ENCODE measurements at regions not wholly inside any gene's neighbourhood (a gene's known extent, or its start where the extent isn't known, plus 50 kb on each side); places are given as distances from the start of the nearest gene placed in this dataset.

- no peak for TF ChIP-seq CTCF (IDR thresholded peaks at IDR 0.05; ENCODE audit: low read depth, low read length, missing control alignments)
- no peak overlapping the region for H3K4me3 ChIP-seq (ENCODE audit: low read depth, low read length)
- no peak for DNase-seq (ENCODE audit: low read depth)
- in situ Hi-C loops (cut with HindIII; ENCODE audit: low sequenced_read_pairs), result no loop called here
These were observed 183.6 kb upstream of the PROK2 start for GRCh38 chr3:71968544-71968943.

- H3K4me3 ChIP-seq (ENCODE audit: low read depth, low read length), result no peak overlapping the region
- no peak for DNase-seq (ENCODE audit: low read depth)
- in situ Hi-C loops (cut with HindIII; ENCODE audit: low sequenced_read_pairs), result no loop called here
- no peak for TF ChIP-seq CTCF (IDR thresholded peaks at IDR 0.05; ENCODE audit: low read depth, low read length, missing control alignments)
These were observed 181.2 kb upstream of the PROK2 start for GRCh38 chr3:71966185-71966584.

- TF ChIP-seq CTCF (IDR thresholded peaks at IDR 0.05; ENCODE audit: low read depth, low read length, missing control alignments), result no peak
- in situ Hi-C loops (cut with HindIII; ENCODE audit: low sequenced_read_pairs), result no loop called here
- no peak overlapping the region for H3K4me3 ChIP-seq (ENCODE audit: low read depth, low read length)
- DNase-seq (ENCODE audit: low read depth), result no peak
These were observed 179.2 kb upstream of the PROK2 start for GRCh38 chr3:71964170-71964569.

GRCh38 chr3:71962561-71963240, 177.8 kb upstream of the PROK2 start:
- H3K4me3 ChIP-seq (ENCODE audit: low read depth, low read length), result no peak overlapping the region
- no peak for TF ChIP-seq CTCF (IDR thresholded peaks at IDR 0.05; ENCODE audit: low read depth, low read length, missing control alignments)
- DNase-seq (ENCODE audit: low read depth), result no peak
- in situ Hi-C loops (cut with HindIII; ENCODE audit: low sequenced_read_pairs), result no loop called here

GRCh38 chr3:71961891-71962290, 176.9 kb upstream of the PROK2 start:
- no peak overlapping the region for H3K4me3 ChIP-seq (ENCODE audit: low read depth, low read length)

GRCh38 chr3:71961378-71961777, 176.4 kb upstream of the PROK2 start:
- in situ Hi-C loops (cut with HindIII; ENCODE audit: low sequenced_read_pairs), result no loop called here
- no peak for DNase-seq (ENCODE audit: low read depth)
- TF ChIP-seq CTCF (IDR thresholded peaks at IDR 0.05; ENCODE audit: low read depth, low read length, missing control alignments), result no peak
- H3K4me3 ChIP-seq (ENCODE audit: low read depth, low read length), result no peak overlapping the region

More at GRCh38 chr3:71961891-71962290, 176.9 kb upstream of the PROK2 start:
- no peak for TF ChIP-seq CTCF (IDR thresholded peaks at IDR 0.05; ENCODE audit: low read depth, low read length, missing control alignments)
- in situ Hi-C loops (cut with HindIII; ENCODE audit: low sequenced_read_pairs), result no loop called here
- no peak for DNase-seq (ENCODE audit: low read depth)
